HG02973 (cell line): ENCODE measurements at regions not wholly inside any gene's neighbourhood (a gene's known extent, or its start where the extent isn't known, plus 50 kb on each side); places are given as distances from the start of the nearest gene placed in this dataset.
"Not testable (repeated sequence)": the region's sequence is repeated elsewhere in the genome, so short reads cannot be mapped to it uniquely, and the experiment has no call there.

Experiments used
- ATAC-seq: cut with Tn5 transposase; IDR thresholded peaks from one replicate; pipeline ENCODE4 v1.9.1; 2021; ENCODE audit warnings: moderate library complexity; ENCODE audit not compliant: unreplicated experiment

- no peak for ATAC-seq
Measured at GRCh38 chr17:33680472-33680871, 387.4 kb upstream of the ASIC2 start.

GRCh38 chr17:33682599-33682998 is 389.5 kb upstream of the ASIC2 start:
- no peak for ATAC-seq

- ATAC-seq, result no peak
Measured at GRCh38 chr17:33684735-33685134, 391.6 kb upstream of the ASIC2 start.

DNA sequence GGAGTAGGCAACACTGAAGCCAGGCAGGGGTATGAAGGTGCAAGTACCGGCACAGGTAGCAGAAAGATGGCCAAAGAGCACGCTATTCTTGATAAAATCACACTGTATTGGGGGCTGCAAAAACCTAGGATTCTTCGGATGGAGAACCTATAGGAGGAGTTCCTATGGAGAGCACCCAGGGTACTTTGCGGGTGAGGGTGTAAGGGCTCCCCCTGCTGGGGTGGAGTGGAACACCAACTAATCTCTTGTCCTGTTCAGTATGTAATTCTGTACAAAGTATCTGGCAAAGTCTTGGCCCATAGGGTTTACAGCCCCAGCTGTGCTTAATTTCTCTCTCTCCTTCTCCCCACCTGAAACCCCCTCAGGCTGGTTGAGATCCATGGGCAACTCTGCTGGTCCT is 393.1 kb upstream of the ASIC2 start:
- no peak for ATAC-seq

DNA sequence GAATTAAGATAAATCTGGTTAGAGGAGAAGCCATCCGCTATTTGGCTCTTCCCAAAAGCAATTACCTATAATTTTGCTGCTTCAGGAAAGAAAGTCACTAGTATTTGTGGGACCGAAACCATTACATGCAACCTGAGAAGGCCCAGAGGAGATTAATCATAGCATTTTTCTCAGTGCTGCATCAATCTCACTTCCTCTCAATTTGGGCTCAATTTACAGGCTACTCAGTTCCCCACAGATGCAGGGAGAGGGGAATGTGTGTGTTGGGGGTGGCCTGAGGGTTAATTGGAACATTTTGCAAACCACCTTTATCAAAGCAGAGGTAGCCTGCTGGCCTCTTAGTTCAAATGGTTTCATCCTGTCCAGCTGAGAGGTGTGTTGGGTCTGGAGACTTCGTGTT is 394.7 kb upstream of the ASIC2 start:
- no peak for ATAC-seq

GRCh38 chr17:33688771-33689170 is 395.7 kb upstream of the ASIC2 start:
- no peak for ATAC-seq

DNA sequence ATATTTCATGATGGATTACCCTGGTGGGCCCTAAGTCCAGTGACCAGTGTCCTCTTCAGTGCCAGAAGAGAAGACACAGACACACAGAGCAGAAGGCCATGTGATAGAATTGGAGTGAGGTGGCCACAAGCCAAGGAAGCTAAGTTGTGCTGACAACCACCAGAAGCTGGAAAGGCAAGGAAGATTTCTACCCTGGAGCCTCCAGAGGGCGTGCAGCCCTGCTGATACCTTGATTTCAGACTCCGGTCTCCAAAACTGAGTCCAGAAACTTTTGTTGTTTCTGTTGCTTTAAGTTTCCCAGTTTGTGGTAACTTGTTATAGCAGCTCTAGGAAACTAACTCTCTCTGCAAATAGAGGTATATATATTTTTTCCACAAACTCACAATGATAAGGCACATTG is 396.6 kb upstream of the ASIC2 start:
- no peak for ATAC-seq

GRCh38 chr17:33695431-33695830 is 402.3 kb upstream of the ASIC2 start:
- no peak for ATAC-seq

- ATAC-seq, result no peak
Measured at GRCh38 chr17:33696102-33696501, 403.0 kb upstream of the ASIC2 start.

GRCh38 chr17:33697557-33697956 is 404.5 kb upstream of the ASIC2 start:
- ATAC-seq, result no peak

DNA sequence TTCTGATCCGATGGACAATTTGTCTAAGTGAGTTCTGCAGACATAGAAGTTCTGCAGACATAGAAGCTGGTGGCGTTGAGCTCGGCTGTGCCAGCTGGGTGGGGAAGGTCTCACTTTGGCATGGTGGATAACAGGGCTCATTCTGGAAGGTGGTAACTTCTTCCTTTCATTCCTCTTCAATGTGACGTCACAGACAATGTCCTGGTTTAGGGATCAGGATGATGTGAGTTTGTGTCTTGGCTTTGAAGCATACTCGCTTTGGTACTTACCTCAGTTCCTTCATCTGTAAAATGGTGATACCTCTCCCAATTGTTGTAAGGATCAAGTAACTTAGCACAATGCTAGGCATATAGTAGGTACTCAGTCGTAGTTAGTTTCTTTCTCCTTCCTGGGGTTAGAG is 408.8 kb upstream of the ASIC2 start:
- no peak for ATAC-seq

DNA sequence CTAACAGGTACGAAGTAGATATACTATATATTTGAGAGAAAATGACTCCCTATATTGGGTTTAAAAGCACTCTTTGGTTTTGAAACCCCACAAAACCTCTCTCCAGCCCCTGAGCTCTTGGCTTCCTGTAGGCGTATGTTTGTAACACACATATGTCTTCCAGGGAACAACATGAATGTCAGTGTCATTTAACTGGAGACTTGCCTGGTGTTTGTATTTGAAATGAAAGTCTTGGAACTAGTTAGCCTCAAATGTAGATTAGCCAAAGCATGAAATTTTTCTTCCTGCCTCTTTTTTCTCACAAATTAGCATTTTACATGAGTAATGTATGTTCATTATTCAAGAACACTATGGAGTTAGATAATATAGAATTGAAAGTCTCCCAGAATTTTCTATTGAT is 411.8 kb upstream of the ASIC2 start:
- ATAC-seq, result no peak

- no peak for ATAC-seq
Measured at GRCh38 chr17:33709881-33710280, 416.8 kb upstream of the ASIC2 start.

GRCh38 chr17:33712120-33712519 is 419.0 kb upstream of the ASIC2 start:
- no peak for ATAC-seq

DNA sequence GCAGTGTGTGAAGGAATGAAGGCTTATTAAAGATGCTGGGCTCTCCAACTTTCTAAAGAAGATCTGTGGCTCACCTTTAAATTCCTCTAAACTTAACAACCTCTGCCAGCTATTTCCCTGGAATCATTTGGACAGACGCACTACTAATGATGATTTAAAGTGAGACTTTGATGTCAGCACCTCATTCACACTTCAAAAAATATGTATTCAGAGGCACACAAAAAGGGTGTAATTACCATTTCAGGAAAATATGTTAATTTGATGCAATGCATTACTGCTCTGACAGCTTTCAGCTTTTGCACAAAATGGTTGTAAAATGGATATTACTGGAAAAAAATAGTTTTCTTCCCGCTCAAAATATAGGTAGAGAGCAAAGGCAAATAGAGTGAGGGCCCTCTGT is 423.9 kb upstream of the ASIC2 start:
- no peak for ATAC-seq

- ATAC-seq, result not testable (repeated sequence)
Measured at GRCh38 chr17:33723736-33724135, 430.6 kb upstream of the ASIC2 start.

DNA sequence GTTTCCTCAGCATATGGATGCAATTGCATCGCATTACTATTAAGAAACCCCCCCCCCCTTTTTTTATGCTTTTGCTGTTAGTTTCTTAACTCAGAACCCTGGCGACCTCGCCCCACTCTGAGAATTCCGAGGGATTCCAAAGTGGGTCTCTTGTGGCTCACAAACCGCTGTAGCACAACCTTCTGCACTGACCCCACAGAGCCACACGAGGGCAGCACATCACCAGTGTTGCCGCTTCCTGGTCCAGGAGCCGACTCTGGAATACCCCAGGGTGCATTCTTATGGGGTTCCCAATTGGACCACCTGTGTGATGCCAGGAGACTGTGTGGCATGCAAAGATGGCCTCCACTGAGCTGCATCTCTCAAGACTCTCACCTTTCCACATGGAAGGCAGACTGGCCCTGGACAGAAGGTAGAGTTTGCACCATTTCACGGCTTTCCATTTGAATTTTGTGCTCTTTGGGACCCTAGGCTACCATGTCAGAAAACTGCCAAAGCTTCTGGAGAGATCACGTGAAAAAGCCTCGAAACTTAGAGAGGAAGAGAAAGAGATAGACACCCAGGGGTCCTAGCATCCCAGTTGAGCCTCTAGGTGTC is 432.7 kb upstream of the ASIC2 start:
- no peak for ATAC-seq

GRCh38 chr17:33730131-33730530 is 437.0 kb upstream of the ASIC2 start:
- no peak for ATAC-seq

GRCh38 chr17:33732116-33732515 is 439.0 kb upstream of the ASIC2 start:
- no peak for ATAC-seq

GRCh38 chr17:33739714-33740113 is 446.6 kb upstream of the ASIC2 start:
- ATAC-seq, result no peak

DNA sequence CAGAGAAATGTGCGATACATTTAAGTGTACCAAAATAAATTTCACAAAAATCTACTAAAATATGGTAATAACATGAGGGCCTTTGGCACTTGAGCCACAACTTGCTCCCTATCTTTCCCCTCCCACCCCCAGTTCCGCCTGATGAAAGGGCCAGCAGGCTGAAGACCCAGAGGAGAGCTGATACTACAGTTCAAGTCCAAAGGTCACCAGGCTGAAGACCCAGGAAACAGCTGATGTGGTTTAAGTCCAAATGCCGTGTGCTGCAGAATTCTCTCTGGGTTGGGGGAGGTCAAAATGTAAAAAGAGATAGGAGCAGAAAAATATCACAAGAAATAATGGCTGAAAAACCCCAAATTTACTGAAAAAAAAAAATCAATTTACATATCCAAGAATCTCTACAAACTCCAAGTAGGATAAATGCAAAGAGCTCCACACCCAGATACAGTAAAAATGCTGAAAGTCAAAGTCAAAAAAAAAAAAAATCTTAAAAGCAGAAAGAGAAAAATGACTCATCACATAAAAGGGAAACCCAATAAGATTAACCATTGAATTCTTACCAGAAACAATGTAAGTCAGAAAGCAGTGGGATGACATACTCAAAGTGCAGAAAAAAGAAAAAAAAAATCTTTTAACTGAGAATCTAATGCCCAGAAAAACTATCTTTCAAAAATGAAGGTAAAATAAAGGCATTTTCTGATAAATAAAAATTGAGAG is 452.1 kb upstream of the ASIC2 start:
- ATAC-seq, result no peak

GRCh38 chr17:33749171-33749570 is 456.1 kb upstream of the ASIC2 start:
- ATAC-seq, result no peak
